HL-60 (cell line): ENCODE measurements at regions not wholly inside any gene's neighbourhood (a gene's known extent, or its start where the extent isn't known, plus 50 kb on each side); places are given as distances from the start of the nearest gene placed in this dataset.

Source experiments
- DNase-seq, 2 experiments: peaks; one replicate each; pipeline ENCODE4 v3.0.0-alpha.2; 2010 to 2020; ENCODE audit warnings: low read depth in 1 of 2, low spot score in 1 of 2
- H3K27ac ChIP-seq: fragments of 250-450 bp; sonication (Bioruptor Pico); replicated peaks from 2 replicates; pipeline ENCODE4 v1.5.1; 2020; ENCODE audit warnings: mild to moderate bottlenecking, moderate library complexity
- H3K27me3 ChIP-seq: fragments of 250-450 bp; sonication (Bioruptor Pico); 2 replicates; pipeline ENCODE4 v1.5.1; 2021; ENCODE audit warnings: mild to moderate bottlenecking, moderate library complexity; ENCODE audit not compliant: insufficient read depth, poor library complexity, severe bottlenecking
- H3K4me3 ChIP-seq: replicated peaks from 2 replicates; pipeline ENCODE4 v1.5.1; 2011; ENCODE audit warnings: mild to moderate bottlenecking, control low read depth, low read length; ENCODE audit not compliant: insufficient read depth
- CTCF ChIP-seq: IDR thresholded peaks from one replicate; pipeline ENCODE4 v1.5.1; 2011; ENCODE audit warnings: low read length, control low read depth, inconsistent platforms; ENCODE audit not compliant: insufficient read depth
- GABPA ChIP-seq: IDR thresholded peaks from 2 replicates; pipeline ENCODE4 v1.6.1; 2012; ENCODE audit warnings: low read depth
- POLR2AphosphoS5 ChIP-seq: IDR thresholded peaks from 2 replicates; pipeline ENCODE4 v1.6.1; 2012; ENCODE audit warnings: low read depth
- REST ChIP-seq: IDR thresholded peaks from 2 replicates; pipeline ENCODE4 v1.6.1; 2012; ENCODE audit warnings: low read depth; ENCODE audit not compliant: insufficient replicate concordance
- SPI1 ChIP-seq: IDR thresholded peaks from 2 replicates; pipeline ENCODE4 v1.6.1; 2012; ENCODE audit warnings: low read depth, mild to moderate bottlenecking, borderline replicate concordance

- TF ChIP-seq SPI1: no peak
- TF ChIP-seq CTCF: peak; percentile 28
- TF ChIP-seq POLR2AphosphoS5: no peak
- no peak for TF ChIP-seq REST
- H3K27me3 ChIP-seq: no peaks in the 10 kb centered on the region
- no peak overlapping the region for H3K27ac ChIP-seq
- peak in 1 of 2 experiments; percentile 13 for DNase-seq
- H3K4me3 ChIP-seq: no peak overlapping the region
These were observed 694.7 kb downstream of the CBLN2 start for GRCh38 chr18:71849407-71849806.

- TF ChIP-seq POLR2AphosphoS5: no peak
- TF ChIP-seq REST: no peak
These were observed 697.4 kb downstream of the CBLN2 start for GRCh38 chr18:71846716-71847115.

GRCh38 chr18:71844814-71845213 is 699.3 kb downstream of the CBLN2 start:
- no peak overlapping the region for H3K27ac ChIP-seq
- TF ChIP-seq POLR2AphosphoS5: no peak
- no peak for TF ChIP-seq SPI1
- TF ChIP-seq REST: no peak
- no peak for TF ChIP-seq GABPA
- TF ChIP-seq CTCF: no peak
- no peaks in the 10 kb centered on the region for H3K27me3 ChIP-seq
- DNase-seq: no peak
- H3K4me3 ChIP-seq: no peak overlapping the region

More at GRCh38 chr18:71846716-71847115, 697.4 kb downstream of the CBLN2 start:
- H3K27me3 ChIP-seq: no peaks in the 10 kb centered on the region
- H3K4me3 ChIP-seq: no peak overlapping the region
- DNase-seq: no peak
- H3K27ac ChIP-seq: no peak overlapping the region

- H3K27me3 ChIP-seq: no peaks in the 10 kb centered on the region
- TF ChIP-seq GABPA (no peak), SPI1 (no peak), POLR2AphosphoS5 (no peak), CTCF (no peak), REST (no peak)
- DNase-seq: no peak
These were observed 701.5 kb downstream of the CBLN2 start for GRCh38 chr18:71842666-71843065.

More at GRCh38 chr18:71842666-71843065, 701.5 kb downstream of the CBLN2 start:
- Histone ChIP-seq H3K27ac (no peak overlapping the region), H3K4me3 (no peak overlapping the region)
